HG02870 (cell line): ENCODE measurements at regions not wholly inside any gene's neighbourhood (a gene's known extent, or its start where the extent isn't known, plus 50 kb on each side); places are given as distances from the start of the nearest gene placed in this dataset.

ENCODE experiments used
- ATAC-seq: cut with Tn5 transposase; IDR thresholded peaks from one replicate; pipeline ENCODE4 v1.9.1; 2021; ENCODE audit warnings: mild to moderate bottlenecking, moderate library complexity; ENCODE audit not compliant: unreplicated experiment

DNA sequence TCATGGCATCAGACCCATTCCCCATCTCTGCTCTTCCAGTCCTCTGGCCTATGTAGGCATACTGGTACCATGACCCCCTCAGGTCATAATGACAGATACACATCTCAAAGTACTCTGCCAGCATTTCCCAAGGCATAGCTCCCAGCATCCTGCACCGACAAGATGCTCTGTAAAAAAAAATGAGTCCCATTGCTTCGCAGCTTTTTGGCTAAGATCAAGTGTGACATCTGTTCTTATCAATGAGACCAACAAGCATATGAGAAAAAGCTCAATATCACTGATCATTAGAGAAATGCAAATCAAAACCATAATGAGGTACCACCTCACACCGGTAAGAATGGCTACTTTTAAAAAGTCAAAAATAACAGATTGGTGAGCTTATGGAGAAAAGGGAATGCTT, 463.9 kb upstream of the PROK2 start:
- ATAC-seq = no peak

DNA sequence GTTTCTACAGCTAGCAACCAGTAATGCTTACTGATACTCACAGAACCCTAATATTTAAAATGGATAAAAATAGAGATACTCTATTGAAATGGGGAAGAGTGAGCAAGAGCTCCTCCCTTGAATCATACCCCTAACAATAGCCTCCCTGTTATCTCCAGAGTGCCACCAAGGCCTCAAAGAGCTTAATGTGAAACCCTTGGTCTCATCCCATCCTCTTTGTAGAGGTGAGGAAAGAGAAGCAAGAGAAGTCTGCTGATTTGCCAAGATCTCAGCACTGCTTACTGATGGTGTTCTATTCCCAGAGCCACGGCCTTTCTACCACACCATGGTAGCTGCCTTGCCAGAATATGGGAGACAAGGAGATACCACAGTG, 463.4 kb upstream of the PROK2 start:
- no peak for ATAC-seq

DNA sequence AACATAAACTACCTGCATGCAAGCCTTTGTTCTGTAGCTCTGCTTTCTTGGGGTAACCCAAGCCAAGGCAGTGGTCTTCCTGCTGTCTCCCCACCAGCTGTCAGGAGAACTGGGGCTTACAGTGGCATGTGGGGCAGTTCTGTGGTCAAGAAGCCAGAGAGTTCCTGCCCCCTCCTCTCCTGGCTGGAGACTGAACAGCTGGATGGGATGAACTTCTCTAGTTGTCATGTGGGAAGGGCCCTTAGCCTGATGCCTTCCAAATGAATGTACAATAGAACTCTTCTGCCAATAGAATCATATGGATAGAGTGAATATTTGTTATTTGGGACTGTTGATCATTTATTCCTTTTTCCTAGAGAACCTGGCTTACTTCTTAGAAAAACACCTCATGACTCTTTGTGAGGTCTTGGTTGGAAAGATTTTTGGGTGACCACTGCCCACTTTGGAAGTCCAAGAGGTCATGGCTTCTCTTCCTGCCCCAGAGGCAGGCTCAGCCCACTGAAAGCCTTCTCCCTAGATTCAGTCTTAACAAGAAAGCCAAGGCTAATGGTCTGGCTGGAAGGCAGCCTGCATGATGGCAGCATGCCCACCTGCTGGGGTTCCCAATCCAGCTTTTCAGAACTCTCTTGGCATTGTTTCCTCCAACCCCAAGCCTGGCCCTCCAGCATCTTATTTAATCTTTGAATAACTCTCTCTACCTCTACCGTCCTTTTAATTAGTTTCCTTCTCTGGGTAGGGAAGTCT, 462.9 kb upstream of the PROK2 start:
- ATAC-seq = no peak

DNA sequence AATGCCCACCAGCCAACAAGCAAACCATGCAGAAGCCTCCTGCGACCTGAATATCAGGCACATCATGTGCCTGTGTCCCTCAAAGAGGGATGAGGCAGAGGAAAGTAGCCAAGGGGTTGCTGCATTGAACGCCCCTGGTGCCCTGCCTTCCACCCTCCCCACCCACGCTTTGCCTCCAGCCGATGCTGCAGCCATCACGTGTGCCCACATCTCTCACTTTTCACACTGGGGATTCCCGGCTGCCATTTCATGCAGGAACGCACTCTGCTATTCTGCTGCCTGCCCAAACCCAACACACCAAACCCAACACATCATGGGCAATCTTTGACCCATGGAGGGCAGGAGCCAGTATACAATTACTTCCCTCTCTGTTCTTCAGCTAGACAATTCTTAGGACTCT, 462.2 kb upstream of the PROK2 start:
- no peak for ATAC-seq

DNA sequence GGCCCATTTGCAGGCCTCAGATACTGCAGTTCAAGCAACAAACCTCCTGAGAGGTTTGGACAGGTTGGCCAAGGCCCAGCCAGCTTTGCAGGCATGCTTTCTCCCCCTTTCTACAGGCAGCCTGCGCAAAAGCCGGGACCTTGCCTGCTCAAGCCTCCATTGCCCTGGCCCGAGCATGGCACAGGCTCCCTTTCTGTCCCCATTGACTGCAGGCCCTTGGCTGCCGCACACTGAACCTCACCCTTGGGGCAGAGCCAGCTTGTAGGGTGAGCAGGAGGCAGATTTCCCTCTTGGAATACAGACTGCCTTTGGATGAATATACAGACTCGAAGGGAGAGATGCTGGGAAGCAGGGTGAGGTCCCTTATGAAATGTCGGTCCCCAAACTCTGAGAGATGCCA, 461.7 kb upstream of the PROK2 start:
- ATAC-seq = no peak

DNA sequence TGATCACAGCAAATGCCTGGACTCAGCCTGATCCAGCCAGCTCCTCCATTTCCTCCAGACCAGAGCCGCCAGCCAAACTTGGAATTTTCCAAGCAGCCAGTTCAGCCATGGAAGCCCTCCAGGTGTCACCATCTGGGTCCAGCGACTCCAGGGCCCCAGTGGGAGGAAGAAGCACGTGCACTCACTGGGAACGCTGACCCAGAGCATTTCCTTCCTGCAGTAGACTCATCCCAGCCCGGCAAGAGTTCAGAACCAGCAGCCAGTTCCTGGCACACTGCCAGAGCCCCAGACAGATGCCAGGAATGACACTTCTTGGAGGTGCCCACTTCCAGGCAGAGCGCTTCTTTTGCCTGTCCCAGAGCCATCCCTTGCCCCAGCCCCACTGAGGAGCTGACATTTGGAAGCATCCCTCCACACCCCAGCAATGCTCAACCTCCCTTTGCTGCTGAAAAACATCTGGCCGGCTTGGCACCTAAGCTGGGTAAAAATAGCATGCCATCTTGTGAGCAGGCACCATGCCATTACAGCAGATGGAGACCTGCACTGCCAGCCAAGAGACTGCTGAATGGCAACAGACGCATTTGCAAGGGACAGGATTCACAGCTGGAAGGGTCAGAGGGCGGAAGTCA, 460.3 kb upstream of the PROK2 start:
- ATAC-seq = no peak

DNA sequence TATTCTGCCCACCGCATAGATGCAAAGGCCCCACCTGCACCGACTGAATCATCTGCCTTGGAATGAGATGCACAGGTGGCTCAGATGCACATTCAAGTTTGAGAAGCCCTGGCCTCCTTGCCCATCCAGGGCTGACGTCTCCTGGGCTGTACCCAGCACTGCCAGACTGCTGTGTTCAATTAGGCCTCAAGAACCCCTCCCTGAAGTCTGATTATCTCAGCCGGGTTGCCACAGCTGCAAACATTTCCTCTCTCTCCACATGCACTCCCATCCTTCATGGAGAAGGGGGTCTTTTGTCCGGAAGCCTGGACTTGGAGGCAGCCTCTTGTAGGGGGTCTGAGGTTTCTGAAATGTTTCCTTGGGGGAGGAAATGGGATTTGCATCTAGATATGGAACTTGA, 459.4 kb upstream of the PROK2 start:
- ATAC-seq = no peak

DNA sequence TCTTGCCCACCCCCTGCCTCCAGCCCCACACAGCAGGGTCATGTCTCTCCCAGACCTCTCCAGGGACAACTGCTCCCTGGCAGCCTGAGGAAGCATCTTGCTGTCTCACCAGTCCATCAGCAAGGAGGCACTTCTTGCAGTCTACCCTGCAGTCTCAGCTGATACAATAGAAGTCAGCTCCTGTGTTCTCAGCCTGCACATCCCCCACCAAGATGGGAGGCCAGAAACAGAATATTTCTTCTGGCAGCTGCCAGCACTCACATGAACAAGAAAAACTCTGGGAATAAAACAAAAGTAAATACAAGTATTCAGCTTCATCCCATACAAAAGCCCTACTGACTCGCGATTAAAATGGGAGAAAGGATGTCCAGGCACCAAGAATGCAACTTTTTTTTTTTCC, 457.4 kb upstream of the PROK2 start:
- no peak for ATAC-seq

DNA sequence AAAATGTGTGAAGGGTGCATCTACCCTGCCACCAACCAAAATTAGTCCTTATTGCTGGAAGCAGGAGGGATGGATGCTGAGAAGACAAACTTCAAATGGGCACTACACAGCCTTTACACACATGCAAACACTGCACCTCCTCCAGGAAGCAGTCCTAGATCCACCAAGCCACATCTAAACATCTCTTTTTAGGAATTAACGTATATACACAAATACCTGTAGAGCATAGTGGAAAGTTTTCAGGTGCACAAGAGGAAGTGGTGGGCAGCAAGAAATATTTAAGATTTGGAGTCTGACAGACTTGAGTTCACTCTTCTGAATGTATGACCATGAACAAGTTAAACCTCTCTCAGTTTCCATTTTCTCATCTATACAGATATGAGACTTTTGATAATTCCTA, 456.6 kb upstream of the PROK2 start:
- no peak for ATAC-seq

DNA sequence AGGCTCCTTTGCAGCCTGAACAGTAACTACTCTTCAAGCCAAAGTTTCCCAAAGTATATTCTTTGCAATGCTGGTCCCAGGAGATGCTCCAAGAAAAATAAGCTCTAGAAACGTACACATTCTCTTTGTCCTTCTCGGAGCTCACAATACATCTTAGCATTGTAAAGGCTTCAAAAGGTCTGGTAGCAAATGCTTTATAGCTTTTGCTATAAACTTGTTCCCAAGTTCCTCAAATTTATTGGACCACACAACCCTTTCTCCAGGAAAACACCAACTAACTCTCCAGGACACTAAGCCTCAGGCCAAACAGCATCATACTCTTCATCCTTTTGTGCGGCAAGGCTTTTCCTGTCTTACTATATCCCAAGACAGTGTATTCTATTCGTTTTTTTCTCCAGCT, 455.6 kb upstream of the PROK2 start:
- ATAC-seq = no peak

DNA sequence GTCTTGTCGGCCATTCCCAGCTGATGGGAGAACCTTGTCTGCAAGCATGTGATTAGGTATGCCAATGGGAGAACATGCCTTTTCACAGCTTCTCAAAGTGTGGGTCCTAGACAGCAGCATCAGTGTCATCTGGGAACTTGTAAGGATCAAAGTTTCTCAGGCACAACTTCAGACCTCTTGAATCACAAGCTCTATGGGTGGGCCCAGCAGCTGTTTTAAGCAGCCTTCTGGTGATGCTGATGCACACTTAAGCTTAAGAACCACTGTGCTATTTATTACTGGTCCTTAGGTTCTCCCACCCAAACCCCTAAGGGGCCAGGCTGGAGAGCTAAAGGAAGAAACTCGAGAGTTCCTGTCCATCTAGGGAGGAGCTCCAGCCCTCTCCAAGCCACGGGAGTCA, 453.9 kb upstream of the PROK2 start:
- ATAC-seq = no peak

DNA sequence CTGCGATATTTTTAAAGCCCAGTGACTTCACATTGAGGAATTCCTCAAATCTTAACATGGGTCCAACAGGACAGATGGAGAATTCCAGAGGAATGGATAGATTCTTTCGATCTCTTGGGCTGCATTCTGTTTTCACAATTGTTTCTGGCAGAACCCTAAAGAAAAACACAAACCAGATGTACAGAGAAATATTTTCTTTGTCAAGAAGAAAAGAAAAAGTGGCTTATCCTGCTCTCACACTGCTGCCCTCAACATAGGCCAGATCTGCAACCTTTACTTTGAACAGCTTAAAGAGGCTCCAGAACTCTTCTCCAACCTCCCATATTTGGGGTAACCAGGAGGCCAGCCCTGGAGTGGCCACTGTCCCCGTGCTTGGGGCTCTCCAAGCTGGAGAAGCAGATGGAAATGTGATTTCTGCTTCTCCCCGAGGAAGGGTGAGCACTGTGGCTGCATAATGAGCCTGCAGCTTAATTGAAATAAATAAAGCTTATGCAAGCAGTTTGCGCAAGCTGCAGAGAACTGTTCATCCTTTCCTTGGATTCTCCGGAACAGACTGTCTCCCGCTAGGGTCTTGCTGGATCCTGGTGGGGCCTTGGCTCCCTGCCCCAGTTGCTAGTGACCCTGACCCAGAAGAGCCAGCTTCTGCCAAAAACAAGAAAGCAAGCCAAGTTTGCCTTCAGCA, 453.2 kb upstream of the PROK2 start:
- ATAC-seq = no peak

DNA sequence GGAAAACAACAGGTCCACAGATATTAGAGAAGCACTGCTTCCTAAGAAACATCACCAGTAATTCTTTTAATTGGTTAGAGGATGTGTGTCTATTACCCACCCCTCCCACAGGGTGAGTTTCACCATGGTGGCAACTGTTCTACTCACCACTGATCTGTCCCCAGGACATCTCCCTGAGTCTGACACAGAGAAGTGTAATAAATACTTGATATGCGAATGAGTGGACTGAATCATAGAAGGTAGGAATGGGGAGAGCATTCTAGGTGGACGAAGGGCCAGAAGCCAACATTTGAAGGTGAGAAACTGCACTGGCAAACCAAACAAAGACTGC, 452.7 kb upstream of the PROK2 start:
- ATAC-seq = no peak

DNA sequence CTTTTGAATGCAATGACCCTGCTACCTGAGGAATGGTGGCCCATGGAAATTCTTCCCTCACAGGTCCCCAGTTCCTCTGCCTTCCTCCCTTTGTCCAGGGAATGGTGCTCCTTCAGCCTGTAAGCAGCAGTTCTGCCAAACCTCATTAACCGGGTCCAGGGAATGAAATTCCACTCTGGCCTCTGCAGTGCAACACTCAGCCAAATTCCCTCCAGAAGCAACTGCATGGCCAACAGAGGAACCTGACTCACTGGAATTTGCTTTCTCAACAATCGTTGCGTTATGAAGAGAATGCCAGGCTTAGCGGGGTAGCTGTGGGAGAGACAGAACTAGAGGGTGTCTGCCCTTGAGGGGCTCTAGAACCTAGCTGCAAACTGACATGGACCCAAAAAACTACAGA, 449.4 kb upstream of the PROK2 start:
- ATAC-seq = no peak

DNA sequence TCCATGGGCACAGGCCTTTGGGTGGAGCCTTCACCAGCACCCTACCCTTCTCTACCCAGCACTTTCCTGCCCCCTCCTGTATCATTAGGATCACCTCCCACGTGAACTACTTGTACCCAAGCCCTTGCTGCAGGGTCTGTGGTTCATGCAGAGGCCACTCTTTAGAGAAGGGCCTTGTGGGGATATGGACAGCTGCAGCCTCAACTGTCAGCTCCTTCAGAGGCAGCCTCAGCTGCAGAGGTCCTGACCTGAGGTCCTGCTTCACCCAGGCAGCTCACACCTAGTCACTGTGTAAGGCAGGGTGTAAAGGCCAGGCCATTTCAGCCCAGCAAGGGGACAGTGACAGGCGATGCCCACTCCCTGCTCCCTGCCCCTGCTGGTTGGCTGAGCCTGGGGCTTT, 448.6 kb upstream of the PROK2 start:
- ATAC-seq = no peak

DNA sequence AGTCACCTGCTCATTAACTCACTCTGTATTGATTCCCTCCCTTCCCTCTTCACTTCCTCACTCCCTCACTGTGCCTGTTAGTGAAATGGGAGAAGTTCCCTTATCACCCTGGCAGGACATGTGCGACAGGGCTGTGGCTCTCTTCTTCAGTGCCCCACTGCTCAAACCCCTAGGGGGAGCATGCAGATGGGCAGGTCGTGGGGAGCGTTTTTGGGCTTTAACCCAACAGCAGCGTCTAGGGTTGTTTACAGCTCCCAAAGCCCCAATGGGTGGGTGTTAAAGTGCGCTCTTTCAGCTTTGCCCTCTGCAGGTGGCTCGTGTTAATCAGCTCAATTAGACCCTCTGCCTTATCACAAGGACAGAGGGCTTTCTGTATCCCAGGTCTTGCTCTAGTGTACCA, 447.8 kb upstream of the PROK2 start:
- no peak for ATAC-seq

DNA sequence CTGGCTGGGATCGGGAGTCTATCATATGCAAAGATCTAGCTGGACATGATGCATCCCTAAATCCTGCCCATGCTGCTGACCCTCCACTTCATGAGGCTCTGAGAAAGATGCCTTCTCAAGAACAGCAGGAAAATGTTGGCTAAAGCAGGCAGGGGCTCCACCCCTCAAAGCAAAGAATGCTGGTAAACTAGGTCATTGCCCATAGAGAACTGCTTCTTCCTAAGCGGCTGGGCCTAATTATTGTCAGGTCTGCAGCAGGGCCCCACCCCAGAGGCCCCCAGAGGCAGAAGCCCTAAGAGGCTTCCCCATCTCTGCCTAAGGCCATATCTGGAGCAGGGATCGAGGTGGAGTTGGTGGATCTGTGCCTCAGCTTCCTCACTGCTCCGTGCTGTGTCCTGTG, 447.4 kb upstream of the PROK2 start:
- no peak for ATAC-seq

DNA sequence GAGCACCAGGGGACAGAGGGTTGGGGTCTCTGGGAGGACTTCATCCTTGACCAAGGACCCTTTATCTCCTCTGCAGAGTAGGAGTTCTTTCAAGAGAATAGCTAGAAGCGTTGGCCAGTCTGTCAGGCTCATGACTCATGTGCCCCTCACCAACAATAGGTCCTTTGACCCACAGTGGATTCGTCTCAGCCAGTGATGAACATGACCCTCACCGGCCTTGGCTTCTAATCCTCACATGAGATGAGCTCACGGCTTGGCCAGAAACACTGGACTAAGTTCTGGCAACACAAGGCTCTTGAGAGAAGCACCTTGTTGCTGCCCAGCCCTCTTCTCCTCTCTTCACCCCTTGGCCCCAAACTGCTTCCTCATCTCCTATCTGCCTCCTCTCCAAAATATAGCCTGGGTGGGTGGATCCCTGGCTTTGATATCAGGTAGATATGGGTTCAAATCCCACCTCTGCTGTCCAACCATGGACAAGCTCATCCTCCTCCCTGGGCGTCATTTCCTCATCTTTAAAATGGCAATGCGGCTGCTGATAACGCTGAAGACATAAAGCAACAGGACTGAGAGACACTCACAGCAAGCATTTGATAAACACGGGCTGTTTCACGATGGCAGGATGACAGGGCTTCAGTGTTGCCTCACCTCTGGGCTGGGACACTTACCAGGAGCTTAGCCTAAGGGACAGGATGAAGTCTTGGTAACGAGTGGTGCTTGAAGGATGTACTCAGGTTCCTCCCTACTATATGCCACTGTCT, 446.7 kb upstream of the PROK2 start:
- ATAC-seq = no peak

DNA sequence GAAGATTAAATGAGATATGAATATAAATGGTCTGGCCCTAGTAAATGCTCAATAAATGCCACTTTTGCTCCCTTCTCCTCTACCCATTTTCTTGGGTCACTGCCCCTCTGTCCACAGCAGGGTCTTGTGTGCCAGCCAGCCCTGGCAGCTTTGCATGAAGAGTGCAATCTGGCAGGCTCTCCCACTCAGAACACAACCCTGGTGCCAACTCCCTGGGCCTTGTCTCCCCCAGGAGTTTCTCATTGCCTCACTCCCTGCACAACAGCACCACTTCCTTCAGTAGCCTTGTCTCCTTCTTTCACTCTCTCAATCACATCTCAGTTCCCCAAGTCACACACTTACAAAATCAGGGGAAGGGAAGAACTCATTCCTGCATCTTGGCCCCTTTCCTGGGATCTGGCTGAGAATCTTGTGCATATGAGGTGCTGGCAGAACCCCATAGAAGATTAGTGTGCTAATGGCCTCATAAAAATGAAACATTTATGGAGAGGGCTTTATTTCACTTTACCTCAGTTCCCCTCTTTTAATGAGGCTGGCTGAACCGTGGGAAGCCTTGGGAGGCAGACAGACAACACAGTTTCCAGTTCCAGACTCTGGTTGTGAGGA, 445.9 kb upstream of the PROK2 start:
- ATAC-seq = no peak

DNA sequence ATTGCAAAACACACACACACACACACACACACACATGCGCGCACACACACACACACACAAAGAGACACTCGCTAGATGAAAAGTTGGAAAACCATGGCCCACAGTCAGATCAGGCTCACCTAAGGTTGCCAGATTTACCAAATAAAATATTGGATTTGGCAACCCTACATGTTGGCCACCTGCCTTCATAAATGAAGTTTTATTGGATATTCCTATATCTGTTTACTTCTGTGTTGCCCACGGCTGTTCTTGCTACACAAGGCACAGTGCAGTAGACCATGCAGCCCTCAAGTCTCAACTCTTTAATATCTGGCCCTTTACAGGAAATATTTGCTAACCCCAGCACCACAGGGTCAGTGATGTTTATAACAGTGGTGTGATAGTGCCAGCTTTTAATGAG, 445.0 kb upstream of the PROK2 start:
- ATAC-seq = no peak

DNA sequence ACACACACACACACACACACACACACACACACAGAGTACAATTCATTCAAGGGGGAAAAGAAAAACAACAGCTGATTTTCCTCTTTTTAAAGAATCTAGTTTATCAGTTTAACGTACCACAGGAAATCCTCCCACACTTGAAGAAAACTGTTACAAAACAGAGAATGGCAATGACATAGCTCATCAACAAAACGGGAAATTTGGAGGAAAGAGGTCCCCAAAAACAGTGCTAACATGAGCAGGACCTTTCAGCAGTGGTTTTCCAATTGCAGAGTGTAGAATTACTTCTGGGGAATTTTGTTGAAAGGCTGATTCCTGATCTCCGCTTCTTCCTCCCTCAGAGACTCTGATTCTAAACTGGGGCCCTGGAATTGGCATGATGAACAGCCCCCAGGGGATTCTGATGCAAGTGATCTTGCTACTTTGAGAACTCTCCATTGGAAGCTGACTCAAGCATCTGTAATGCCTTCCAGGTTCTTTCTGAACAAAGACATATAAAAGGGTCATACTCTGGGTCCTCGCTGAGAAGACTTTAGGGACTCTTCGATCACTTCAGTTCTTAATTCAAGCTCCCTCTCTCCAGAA, 442.6 kb upstream of the PROK2 start:
- no peak for ATAC-seq
